GM21723 (cell line): ENCODE measurements at regions not wholly inside any gene's neighbourhood (a gene's known extent, or its start where the extent isn't known, plus 50 kb on each side); places are given as distances from the start of the nearest gene placed in this dataset.

Source experiments
- ATAC-seq: cut with Tn5 transposase; IDR thresholded peaks from one replicate; pipeline ENCODE4 v1.9.1; 2021; ENCODE audit warnings: mild to moderate bottlenecking, moderate library complexity; ENCODE audit not compliant: unreplicated experiment

GRCh38 chr12:89111964-89112363 is 240.3 kb downstream of the DUSP6 start:
- no peak for ATAC-seq

DNA sequence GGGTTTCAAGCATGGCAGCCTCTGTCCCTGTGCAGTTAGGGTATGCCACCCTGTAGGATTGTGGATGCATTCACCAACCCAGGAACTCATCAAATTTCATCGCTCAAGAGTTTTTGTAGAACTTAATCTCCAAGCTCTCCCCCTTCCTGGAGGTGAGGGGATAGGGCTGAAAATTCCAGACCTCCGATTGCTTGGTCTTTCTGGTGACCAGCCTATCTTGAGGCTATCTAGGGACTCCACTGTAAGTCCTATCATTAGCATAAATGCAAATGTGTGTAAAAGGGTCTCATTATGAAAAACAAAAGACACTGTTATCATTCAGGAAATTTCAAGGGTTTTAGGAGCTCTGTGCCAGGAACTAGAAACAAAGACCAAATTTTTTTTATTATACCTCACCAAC is 244.0 kb downstream of the DUSP6 start:
- no peak for ATAC-seq

DNA sequence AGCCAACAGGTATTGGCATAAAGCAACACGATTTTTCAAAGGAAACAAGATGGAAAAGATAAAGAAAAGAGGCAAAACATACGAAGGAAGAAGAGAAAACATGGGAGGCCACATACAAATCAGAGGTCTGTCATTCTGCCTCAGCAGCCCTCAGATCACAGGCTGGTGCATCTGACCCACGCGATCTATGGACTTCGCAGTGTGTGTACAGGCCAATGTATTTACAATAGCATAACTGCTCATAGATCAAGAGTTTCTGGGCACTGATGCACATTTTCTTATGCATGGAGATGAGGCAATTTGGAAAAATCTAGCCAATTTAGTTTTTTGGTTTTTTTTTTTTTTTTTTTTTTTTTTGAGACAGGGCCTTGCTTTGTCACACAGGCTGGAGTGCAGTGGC is 245.4 kb downstream of the DUSP6 start:
- ATAC-seq, result no peak

DNA sequence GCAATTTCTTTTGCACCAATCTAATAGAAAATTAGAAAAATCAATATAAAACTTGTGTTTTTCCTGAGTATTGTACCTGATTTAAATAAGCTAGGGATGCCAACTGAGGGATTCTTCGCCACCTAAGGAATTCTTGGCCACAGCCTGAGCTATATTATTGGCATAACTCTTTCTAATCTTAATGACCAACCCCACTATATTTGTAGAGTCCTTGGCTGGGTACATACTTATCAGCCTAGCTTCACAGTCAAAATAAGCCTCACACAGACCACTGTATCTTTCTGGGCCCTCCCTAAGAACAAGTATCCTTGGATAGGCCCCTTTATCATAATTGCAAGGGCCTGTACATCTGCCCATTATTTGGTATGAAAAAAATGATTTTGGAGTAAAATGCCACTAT is 247.1 kb downstream of the DUSP6 start:
- no peak for ATAC-seq

- ATAC-seq, result no peak
Observed at GRCh38 chr12:89103831-89104230, 248.5 kb downstream of the DUSP6 start.

- no peak for ATAC-seq
Observed at GRCh38 chr12:89101440-89101839, 250.9 kb downstream of the DUSP6 start.

- ATAC-seq, result no peak
Observed at GRCh38 chr12:89098441-89099112, 253.7 kb downstream of the DUSP6 start.

DNA sequence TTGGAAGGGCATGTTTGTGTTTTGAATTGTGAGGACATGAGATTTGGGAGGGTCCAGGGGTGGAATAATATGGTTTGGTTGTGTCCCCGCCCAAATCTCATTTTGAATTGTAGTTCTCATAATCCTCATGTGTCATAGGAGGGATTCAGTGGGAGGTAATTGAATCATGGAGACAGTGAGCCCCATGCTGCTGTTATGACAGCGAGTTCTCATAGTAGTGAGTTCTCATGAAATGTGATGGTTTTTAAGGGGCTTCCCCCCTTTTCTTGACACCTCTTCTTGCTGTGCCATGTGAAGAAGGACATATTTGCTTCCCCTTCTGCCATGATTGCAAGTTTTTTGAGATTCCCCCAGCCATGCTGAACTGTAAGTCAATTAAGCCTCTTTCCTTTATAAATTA is 260.0 kb downstream of the DUSP6 start:
- no peak for ATAC-seq

DNA sequence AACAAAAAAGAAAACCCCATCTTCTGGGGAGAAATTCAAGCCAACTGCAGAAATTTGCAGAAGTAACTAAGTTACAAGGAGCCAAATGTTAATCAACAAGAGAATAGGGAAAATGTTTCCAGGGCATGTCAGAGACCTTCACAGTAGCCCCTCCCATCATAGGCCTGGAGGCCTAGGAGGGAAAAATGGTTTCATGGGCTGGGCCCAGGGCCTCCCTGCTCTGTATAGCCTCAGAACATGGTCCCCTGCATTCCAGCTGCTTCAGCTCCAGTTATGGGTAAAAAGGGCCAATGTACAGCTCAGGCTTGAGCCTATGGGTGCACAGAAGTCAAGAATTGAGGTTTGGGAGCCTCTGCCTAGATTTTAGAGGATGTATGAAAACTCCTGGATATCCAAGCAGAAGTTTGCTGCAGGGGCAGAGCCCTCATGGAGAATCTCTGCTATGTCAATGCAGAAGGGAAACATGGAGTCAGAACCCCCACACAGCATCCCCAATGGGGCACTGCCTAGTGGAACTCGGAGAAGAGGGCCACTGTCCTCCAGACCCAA is 260.9 kb downstream of the DUSP6 start:
- ATAC-seq, result no peak

- ATAC-seq, result no peak
Observed at GRCh38 chr12:89089264-89089663, 263.0 kb downstream of the DUSP6 start.

- no peak for ATAC-seq
Observed at GRCh38 chr12:89087876-89088275, 264.4 kb downstream of the DUSP6 start.

- ATAC-seq, result no peak
Observed at GRCh38 chr12:89087149-89087825, 265.0 kb downstream of the DUSP6 start.

DNA sequence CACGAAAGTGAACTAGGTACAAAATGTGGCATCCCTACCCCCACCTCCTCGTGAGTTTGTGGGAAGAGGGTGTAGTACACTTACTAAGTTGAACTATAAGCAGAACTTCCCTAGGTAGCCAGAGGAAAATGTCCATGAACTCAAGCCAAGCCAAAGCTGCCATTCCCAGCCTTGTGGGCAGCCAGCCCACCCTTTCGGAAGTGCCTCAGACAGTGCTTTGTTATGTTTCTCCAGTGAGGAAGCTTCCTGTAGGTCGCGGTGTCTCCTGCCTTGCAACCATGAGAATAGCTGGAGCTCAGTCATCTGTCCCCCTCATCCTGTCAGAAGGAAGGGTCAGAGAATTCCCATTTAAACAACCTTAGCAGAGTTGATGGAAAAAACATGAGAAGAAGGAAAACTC is 266.9 kb downstream of the DUSP6 start:
- no peak for ATAC-seq

GRCh38 chr12:89084751-89085150 is 267.6 kb downstream of the DUSP6 start:
- ATAC-seq, result no peak

DNA sequence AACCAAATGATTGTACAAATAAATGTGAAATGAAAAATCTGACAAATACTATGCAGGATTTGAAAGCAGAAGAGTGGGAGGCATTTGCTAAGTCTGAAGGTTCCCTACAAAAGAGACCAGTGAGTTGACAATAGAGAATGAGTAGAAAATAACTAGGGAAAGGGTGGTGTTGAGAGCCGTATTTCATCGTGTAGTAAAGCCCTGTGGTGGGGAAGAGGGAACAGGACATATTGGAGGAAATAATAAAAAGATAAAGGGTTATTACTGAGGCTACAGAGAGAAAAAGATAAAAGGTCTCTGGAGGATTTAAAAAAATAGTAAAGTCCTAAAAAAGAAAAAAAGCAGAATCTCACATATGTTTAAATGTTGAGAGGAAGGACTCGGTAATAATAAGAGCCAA is 268.8 kb downstream of the DUSP6 start:
- ATAC-seq, result no peak

DNA sequence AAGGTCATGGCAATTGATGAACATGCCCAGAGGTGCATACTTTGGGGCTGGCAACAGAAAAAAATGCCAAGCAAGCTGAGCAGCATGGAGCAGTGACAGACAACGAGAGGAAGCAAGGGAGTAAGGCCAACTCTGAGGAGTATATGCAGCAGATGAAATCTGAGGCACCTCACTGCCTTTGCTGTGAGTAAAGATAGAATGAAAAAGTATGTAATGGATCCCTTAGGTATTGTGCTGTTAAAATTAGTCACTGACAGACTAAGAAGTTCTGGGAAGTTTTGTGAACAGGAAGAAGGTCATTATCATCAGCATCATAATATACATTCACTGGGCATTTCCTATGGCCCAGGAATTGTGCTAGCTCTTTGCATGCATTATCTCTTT is 269.9 kb downstream of the DUSP6 start:
- ATAC-seq, result no peak

DNA sequence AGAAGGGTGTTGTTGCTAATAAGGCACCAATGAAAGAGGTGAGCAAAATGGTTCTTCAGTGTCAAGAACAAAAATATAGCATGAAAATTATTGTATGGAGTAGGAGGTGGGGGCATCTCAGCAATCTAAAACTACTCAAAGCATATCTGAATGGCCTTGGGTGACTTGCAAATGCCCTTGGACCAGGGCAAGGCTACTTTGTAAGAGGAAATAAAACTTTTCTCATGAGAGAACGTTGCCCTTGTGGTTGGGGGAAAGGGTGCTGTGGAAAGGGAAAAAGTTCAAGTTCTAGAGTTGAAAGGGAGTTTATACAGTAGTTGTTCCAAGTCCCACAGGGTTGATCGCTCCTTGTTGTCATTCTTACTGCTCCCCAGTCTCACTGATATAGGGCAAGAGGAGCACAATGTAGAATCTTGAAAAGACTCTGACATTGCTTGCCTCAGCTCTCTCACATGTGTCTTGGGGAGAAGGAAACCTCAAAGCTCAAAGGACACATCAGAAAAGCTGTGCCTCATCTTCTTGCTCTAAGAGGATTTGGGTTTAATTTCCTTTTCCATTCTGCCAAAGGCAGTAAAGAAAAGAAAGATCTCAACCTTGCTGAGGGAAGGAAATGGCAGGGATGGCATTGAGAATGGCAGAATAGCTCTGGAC is 270.5 kb downstream of the DUSP6 start:
- ATAC-seq, result no peak

DNA sequence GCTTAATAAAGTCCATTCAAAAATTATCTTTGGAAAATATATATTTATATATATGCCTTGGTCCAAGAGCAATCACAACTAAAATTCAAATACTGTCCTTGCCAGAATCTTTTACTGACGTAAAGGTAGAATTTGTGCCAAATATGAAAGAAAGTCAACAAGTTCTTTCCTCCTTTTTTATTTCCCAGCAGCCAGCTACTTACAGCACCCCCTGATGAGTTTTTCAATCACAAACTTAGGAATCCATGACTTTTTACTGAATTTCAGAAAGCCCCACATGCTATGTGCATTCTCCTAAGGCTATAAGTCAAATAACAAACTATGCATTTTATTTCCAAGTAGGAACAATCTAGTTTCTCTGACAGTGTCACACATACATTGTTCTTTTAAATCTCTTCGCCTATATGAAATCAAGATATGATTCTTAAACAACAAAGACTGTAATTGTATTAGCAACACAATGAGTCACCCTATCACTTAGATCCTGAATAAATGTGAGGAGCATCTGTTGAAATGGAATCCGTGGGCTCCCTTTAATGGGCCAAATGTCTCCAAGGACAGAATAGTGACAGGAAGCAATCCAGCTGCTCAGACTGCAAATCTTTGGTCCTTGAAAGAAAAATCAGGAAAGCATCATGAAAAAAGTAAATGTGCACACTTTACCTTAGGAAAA is 271.4 kb downstream of the DUSP6 start:
- ATAC-seq, result no peak

DNA sequence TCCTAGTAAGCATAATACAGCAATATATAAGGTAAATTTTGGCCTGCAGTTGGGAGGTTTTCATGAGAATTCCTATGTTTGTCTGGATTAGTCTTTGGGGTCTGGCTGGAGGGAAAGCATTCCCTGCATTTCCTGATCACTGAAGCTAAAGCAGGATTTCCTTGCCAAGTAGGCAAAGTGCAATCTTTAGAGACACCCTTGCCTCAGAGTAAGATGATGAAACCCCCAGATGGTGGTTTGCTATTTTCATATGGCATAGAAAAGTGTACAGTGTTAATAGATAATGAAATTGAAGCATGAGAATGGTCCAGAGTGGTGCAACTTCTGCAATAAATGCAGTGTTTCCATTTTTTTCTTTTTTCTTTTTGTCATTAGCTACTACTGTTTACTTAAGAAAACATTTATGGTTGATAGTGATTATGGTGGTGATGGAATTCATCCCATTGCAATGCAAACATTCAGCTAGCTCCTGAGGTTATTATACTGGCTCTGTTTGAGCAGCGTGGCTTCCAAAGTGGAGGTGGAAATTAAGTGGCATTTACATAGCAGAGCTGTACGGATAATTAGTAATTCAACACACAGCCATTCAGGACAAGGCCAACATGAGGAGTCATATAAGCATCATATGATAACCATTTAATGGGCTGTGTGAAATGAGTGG is 276.3 kb downstream of the DUSP6 start:
- no peak for ATAC-seq

DNA sequence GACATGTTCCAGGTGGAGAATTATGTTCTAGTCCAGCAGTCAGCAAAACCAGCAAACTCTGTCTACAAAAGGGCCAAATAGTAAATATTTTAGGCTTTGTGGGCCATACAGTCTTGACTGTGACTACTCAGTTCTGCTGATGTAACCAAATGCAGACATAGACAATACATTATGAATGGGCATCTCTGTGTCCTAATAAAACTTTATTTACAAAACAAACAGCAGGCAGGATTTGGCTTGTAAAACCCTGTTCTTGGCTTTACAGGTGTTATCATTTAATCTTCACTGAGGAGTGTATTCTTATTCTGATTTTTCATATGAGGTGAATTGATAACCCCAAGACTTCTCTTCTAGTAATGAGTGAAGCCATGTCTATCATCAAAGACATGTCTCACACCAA is 278.6 kb downstream of the DUSP6 start:
- ATAC-seq, result no peak

- ATAC-seq, result no peak
Observed at GRCh38 chr12:89073027-89073398, 279.3 kb downstream of the DUSP6 start.
